ENCODE measurements at regions not wholly inside any gene's neighbourhood (a gene's known extent, or its start where the extent isn't known, plus 50 kb on each side); places are given as distances from the start of the nearest gene placed in this dataset.

- H4K20me1 ChIP-seq (replicated peaks; ENCODE audit: insufficient read depth), result no peaks in the 10 kb centered on the region
- H3K4me3 Mint-ChIP-seq, result no peak overlapping the region
These were observed 293.2 kb upstream of the CRY1 start for GRCh38 chr12:107386569-107386968.

GRCh38 chr12:107388263-107388662 lies 294.9 kb upstream of the CRY1 start:
- Mint-ChIP-seq H3K36me3 (ENCODE audit: low read depth) (0 out of 3 replicates have a peak, but pooled peaks cover 4% of the 10 kb centered on the region), H3K4me3 (no peak overlapping the region), H3K27ac (no peak overlapping the region), H3K27me3 (ENCODE audit: insufficient read depth, low read depth, poor library complexity) (peaks cover 5% of the 10 kb centered on the region), H3K4me1 (peaks cover 29% of the 10 kb centered on the region), H3K9me3 (peaks cover 8% of the 10 kb centered on the region; the same call in 2 of the 3 replicates)
- Histone ChIP-seq H3K4me3 (no peak overlapping the region), H2AFZ (no peak overlapping the region), H3K27ac (ENCODE audit: low read depth) (no peak overlapping the region), H3K27me3 (ENCODE audit: insufficient read depth) (no peaks in the 10 kb centered on the region), H3K4me1 (ENCODE audit: insufficient read depth) (peaks cover 8% of the 10 kb centered on the region), H4K20me1 (replicated peaks; ENCODE audit: insufficient read depth) (no peaks in the 10 kb centered on the region), H3K79me2 (replicated peaks; ENCODE audit: insufficient read depth) (no peaks in the 10 kb centered on the region), H3K9me2 (ENCODE audit: insufficient read depth) (no peaks in the 10 kb centered on the region), H3F3A (replicated peaks; ENCODE audit: low read depth) (no peaks in the 10 kb centered on the region), H3K36me3 (ENCODE audit: insufficient read depth) (no peaks in the 10 kb centered on the region), H3K4me2 (no peak overlapping the region)
- DNase-seq (ENCODE audit: low spot score), result no peak
- ATAC-seq, result no peak
- TF ChIP-seq ZNF462 (CRISPR knock-in tag; IDR thresholded peaks at IDR 0.05) (no peak), ZNF331 (CRISPR knock-in tag; IDR thresholded peaks at IDR 0.05; ENCODE audit: low read depth) (no peak), CTCF (conservative IDR thresholded peaks at IDR 0.05; ENCODE audit: low read depth in 2 of 2) (no peak), EZH2phosphoT487 (IDR thresholded peaks at IDR 0.05; ENCODE audit: unreplicated experiment) (no peak), EZH2 (IDR thresholded peaks at IDR 0.05; ENCODE audit: low read depth, unreplicated experiment) (no peak), NANOG (IDR thresholded peaks at IDR 0.05; ENCODE audit: borderline replicate concordance) (no peak), STAT1 (IDR thresholded peaks at IDR 0.05; ENCODE audit: unreplicated experiment) (no peak), JUNB (IDR thresholded peaks at IDR 0.05; ENCODE audit: unreplicated experiment) (no peak)

More at GRCh38 chr12:107386569-107386968, 293.2 kb upstream of the CRY1 start:
- Histone ChIP-seq H3K9me2 (ENCODE audit: insufficient read depth) (no peaks in the 10 kb centered on the region), H3K36me3 (ENCODE audit: insufficient read depth) (no peaks in the 10 kb centered on the region), H3F3A (replicated peaks; ENCODE audit: low read depth) (no peaks in the 10 kb centered on the region), H3K4me2 (no peak overlapping the region), H3K4me3 (no peak overlapping the region), H3K27ac (ENCODE audit: low read depth) (no peak overlapping the region), H3K27me3 (ENCODE audit: insufficient read depth) (no peaks in the 10 kb centered on the region), H3K4me1 (ENCODE audit: insufficient read depth) (peaks cover 8% of the 10 kb centered on the region), H3K79me2 (replicated peaks; ENCODE audit: insufficient read depth) (no peaks in the 10 kb centered on the region), H2AFZ (no peak overlapping the region)
- TF ChIP-seq, protein P1, sequence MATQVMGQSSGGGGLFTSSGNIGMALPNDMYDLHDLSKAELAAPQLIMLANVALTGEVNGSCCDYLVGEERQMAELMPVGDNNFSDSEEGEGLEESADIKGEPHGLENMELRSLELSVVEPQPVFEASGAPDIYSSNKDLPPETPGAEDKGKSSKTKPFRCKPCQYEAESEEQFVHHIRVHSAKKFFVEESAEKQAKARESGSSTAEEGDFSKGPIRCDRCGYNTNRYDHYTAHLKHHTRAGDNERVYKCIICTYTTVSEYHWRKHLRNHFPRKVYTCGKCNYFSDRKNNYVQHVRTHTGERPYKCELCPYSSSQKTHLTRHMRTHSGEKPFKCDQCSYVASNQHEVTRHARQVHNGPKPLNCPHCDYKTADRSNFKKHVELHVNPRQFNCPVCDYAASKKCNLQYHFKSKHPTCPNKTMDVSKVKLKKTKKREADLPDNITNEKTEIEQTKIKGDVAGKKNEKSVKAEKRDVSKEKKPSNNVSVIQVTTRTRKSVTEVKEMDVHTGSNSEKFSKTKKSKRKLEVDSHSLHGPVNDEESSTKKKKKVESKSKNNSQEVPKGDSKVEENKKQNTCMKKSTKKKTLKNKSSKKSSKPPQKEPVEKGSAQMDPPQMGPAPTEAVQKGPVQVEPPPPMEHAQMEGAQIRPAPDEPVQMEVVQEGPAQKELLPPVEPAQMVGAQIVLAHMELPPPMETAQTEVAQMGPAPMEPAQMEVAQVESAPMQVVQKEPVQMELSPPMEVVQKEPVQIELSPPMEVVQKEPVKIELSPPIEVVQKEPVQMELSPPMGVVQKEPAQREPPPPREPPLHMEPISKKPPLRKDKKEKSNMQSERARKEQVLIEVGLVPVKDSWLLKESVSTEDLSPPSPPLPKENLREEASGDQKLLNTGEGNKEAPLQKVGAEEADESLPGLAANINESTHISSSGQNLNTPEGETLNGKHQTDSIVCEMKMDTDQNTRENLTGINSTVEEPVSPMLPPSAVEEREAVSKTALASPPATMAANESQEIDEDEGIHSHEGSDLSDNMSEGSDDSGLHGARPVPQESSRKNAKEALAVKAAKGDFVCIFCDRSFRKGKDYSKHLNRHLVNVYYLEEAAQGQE (IDR thresholded peaks at IDR 0.05; ENCODE audit: unreplicated experiment), result no peak
- TF ChIP-seq CREB1 (CRISPR knock-in tag; IDR thresholded peaks at IDR 0.05; ENCODE audit: low read depth), result no peak
- peaks cover 8% of the 10 kb centered on the region; the same call in 2 of the 3 replicates for H3K9me3 Mint-ChIP-seq
- ATAC-seq, result no peak; the same call in 2 of the 3 replicates
- H3K36me3 Mint-ChIP-seq (ENCODE audit: low read depth), result 0 out of 3 replicates have a peak, but pooled peaks cover 4% of the 10 kb centered on the region
- H3K4me1 Mint-ChIP-seq, result peaks cover 18% of the 10 kb centered on the region
- no peak overlapping the region; the same call in 1 of the 2 replicates for H3K27ac Mint-ChIP-seq
- H3K27me3 Mint-ChIP-seq (ENCODE audit: insufficient read depth, low read depth, poor library complexity), result peaks cover 3% of the 10 kb centered on the region
- DNase-seq (ENCODE audit: low spot score), result no peak

All from GM23338 (cell line).